Spleen (tissue), 7 donors: ENCODE measurements at regions not wholly inside any gene's neighbourhood (a gene's known extent, or its start where the extent isn't known, plus 50 kb on each side); places are given as distances from the start of the nearest gene placed in this dataset.

ENCODE experiments used
- CTCF ChIP-seq, 11 experiments: fragments of 200-600 bp in 7 of 11; fragments of 450-650 bp in 4 of 11; sonication (generic) in 4 of 11; IDR thresholded peaks in 8 of 11; conservative IDR thresholded peaks in 3 of 11; 1 replicate in 7 of 11; 2 replicates in 4 of 11; pipeline versions ENCODE4 v1.4.0 to v1.8.0; 2016 to 2021; ENCODE audit warnings: antibody characterized with exemption in 11 of 11, inconsistent platforms in 4 of 11, mild to moderate bottlenecking in 1 of 11
- POLR2A ChIP-seq, 3 donors: fragments of 450-650 bp; IDR thresholded peaks; one replicate each; pipeline ENCODE4 v1.5.1; 2017; ENCODE audit warnings: antibody characterized with exemption in 3 of 3, mild to moderate bottlenecking in 1 of 3
- donor health status: DM: no; HTN: no; CAD: no; lungs with moderate emphysema.
- donor health status: DM: no; HTN: no; CAD: no.
- donor health status: DM: no; HTN: no; CAD: no.

GRCh38 chr4:22986881-22987280 is 294.1 kb downstream of the GBA3 start:
- no peak for TF ChIP-seq CTCF (IDR thresholded peaks at IDR 0.05 in 8 of 11, conservative IDR thresholded peaks at IDR 0.05 in 3 of 11)
- no peak for TF ChIP-seq POLR2A (IDR thresholded peaks at IDR 0.05)
